ENCODE measurements at regions not wholly inside any gene's neighbourhood (a gene's known extent, or its start where the extent isn't known, plus 50 kb on each side); places are given as distances from the start of the nearest gene placed in this dataset.

GRCh38 chr3:170701696-170702678 is 116.1 kb upstream of the SLC7A14 start:
- Histone ChIP-seq H3K27ac (no peak overlapping the region), H3K4me3 (no peak overlapping the region), H3K36me3 (no peaks in the 10 kb centered on the region), H3K27me3 (no peaks in the 10 kb centered on the region), H3K4me1 (no peaks in the 10 kb centered on the region), H3K9me3 (no peaks in the 10 kb centered on the region)
- TF ChIP-seq CTCF (IDR thresholded peaks at IDR 0.05): no peak
- intact Hi-C loops (cut with DNase I): no loop called here
- ATAC-seq (no peak), DNase-seq (no peak)

GRCh38 chr3:170700054-170700404 is 114.2 kb upstream of the SLC7A14 start:
- ATAC-seq (no peak), DNase-seq (no peak)
- Histone ChIP-seq H3K9me3 (no peaks in the 10 kb centered on the region), H3K27ac (no peak overlapping the region), H3K36me3 (no peaks in the 10 kb centered on the region), H3K4me3 (no peak overlapping the region), H3K27me3 (no peaks in the 10 kb centered on the region), H3K4me1 (no peaks in the 10 kb centered on the region)
- TF ChIP-seq CTCF (IDR thresholded peaks at IDR 0.05): no peak
- intact Hi-C loops (cut with DNase I): no loop called here

GRCh38 chr3:170699158-170700053 is 113.5 kb upstream of the SLC7A14 start:
- no peak for TF ChIP-seq CTCF (IDR thresholded peaks at IDR 0.05)
- H3K4me1 ChIP-seq: no peaks in the 10 kb centered on the region
- H3K27me3 ChIP-seq: no peaks in the 10 kb centered on the region
- no peak overlapping the region for H3K4me3 ChIP-seq
- peak overlapping the region; percentile 31 for H3K27ac ChIP-seq
- DNase-seq (no peak), ATAC-seq (peak; percentile 25)
- H3K9me3 ChIP-seq: no peaks in the 10 kb centered on the region
- intact Hi-C loops (cut with DNase I): no loop called here
- H3K36me3 ChIP-seq: no peaks in the 10 kb centered on the region

- Histone ChIP-seq H3K36me3 (no peaks in the 10 kb centered on the region), H3K4me1 (no peaks in the 10 kb centered on the region), H3K4me3 (no peak overlapping the region), H3K9me3 (no peaks in the 10 kb centered on the region), H3K27me3 (no peaks in the 10 kb centered on the region), H3K27ac (no peak overlapping the region)
- no peak for TF ChIP-seq CTCF (IDR thresholded peaks at IDR 0.05)
- no peak for ATAC-seq
- intact Hi-C loops (cut with DNase I): no loop called here
- no peak for DNase-seq
These were observed 112.0 kb upstream of the SLC7A14 start for GRCh38 chr3:170697908-170698307.

GRCh38 chr3:170697131-170697530 is 111.3 kb upstream of the SLC7A14 start:
- H3K36me3 ChIP-seq: no peaks in the 10 kb centered on the region
- H3K4me1 ChIP-seq: no peaks in the 10 kb centered on the region
- ATAC-seq: no peak
- no peaks in the 10 kb centered on the region for H3K27me3 ChIP-seq
- intact Hi-C loops (cut with DNase I): no loop called here
- TF ChIP-seq CTCF (IDR thresholded peaks at IDR 0.05): no peak
- H3K9me3 ChIP-seq: no peaks in the 10 kb centered on the region
- no peak overlapping the region for H3K27ac ChIP-seq
- no peak overlapping the region for H3K4me3 ChIP-seq
- no peak for DNase-seq
